ENCODE measurements at regions not wholly inside any gene's neighbourhood (a gene's known extent, or its start where the extent isn't known, plus 50 kb on each side); places are given as distances from the start of the nearest gene placed in this dataset.

GRCh38 chr4:31362756-31363155, 642.6 kb downstream of the PCDH7 start:
- TF ChIP-seq POLR2A (IDR thresholded peaks at IDR 0.05), result no peak
- no peak for TF ChIP-seq POLR2AphosphoS5 (IDR thresholded peaks at IDR 0.05)
- no peak for TF ChIP-seq CTCF (IDR thresholded peaks at IDR 0.05)

Measured in stomach (tissue), 4 donors.